GM23248 (cell line): ENCODE measurements at regions not wholly inside any gene's neighbourhood (a gene's known extent, or its start where the extent isn't known, plus 50 kb on each side); places are given as distances from the start of the nearest gene placed in this dataset.

ENCODE experiments used
- EZH2 ChIP-seq: fragments of 200-600 bp; sonication (generic); IDR thresholded peaks from 2 replicates; pipeline ENCODE4 v1.6.1; 2018; ENCODE audit warnings: antibody characterized with exemption, mild to moderate bottlenecking; ENCODE audit not compliant: insufficient read depth, poor library complexity, severe bottlenecking
- EZH2phosphoT487 ChIP-seq: fragments of 200-600 bp; sonication (generic); IDR thresholded peaks from 2 replicates; pipeline ENCODE4 v1.6.1; 2018; ENCODE audit warnings: antibody characterized with exemption, moderate library complexity, mild to moderate bottlenecking, low read depth; ENCODE audit not compliant: insufficient read depth

- TF ChIP-seq EZH2phosphoT487 (no peak), EZH2 (no peak)
These were observed 506.9 kb downstream of the PTPRU start for GRCh38 chr1:29743264-29743663.
